Spleen (tissue), 11 donors: ENCODE measurements at regions not wholly inside any gene's neighbourhood (a gene's known extent, or its start where the extent isn't known, plus 50 kb on each side); places are given as distances from the start of the nearest gene placed in this dataset.

Experiments
- DNase-seq: peaks from one replicate; pipeline ENCODE4 v3.0.0-alpha.2; 2020
- H3K27ac ChIP-seq, 8 donors: fragments of 200-600 bp; sonication (generic) in 7 of 8; 1 replicate in 4 of 8; 2 replicates in 4 of 8; pipeline versions ENCODE4 v1.5.0 to v1.8.0; 2016 to 2021; ENCODE audit warnings: inconsistent platforms in 4 of 8, mild to moderate bottlenecking in 4 of 8, moderate library complexity in 1 of 8
- H3K27me3 ChIP-seq, 7 donors: fragments of 200-600 bp; sonication (generic) in 6 of 7; replicated peaks in 1 of 7; 1 replicate in 4 of 7; 2 replicates in 3 of 7; pipeline versions ENCODE4 v1.5.0 to v1.8.0; 2016 to 2021; ENCODE audit warnings: inconsistent platforms in 3 of 7, mild to moderate bottlenecking in 1 of 7
- H3K36me3 ChIP-seq, 6 donors: fragments of 200-600 bp; sonication (generic) in 5 of 6; 1 replicate in 4 of 6; 2 replicates in 2 of 6; pipeline versions ENCODE4 v1.5.0 to v1.8.0; 2016 to 2021; ENCODE audit warnings: inconsistent platforms in 2 of 6
- H3K4me1 ChIP-seq, 6 donors: fragments of 200-600 bp; sonication (generic) in 5 of 6; 1 replicate in 3 of 6; 2 replicates in 3 of 6; pipeline versions ENCODE4 v1.5.0 to v1.8.0; 2016 to 2021; ENCODE audit warnings: inconsistent platforms in 3 of 6
- H3K4me3 ChIP-seq, 8 donors: fragments of 200-600 bp; sonication (generic) in 7 of 8; 1 replicate in 4 of 8; 2 replicates in 4 of 8; pipeline versions ENCODE4 v1.5.0 to v1.8.0; 2016 to 2021; ENCODE audit warnings: inconsistent platforms in 4 of 8, mild to moderate bottlenecking in 4 of 8, moderate library complexity in 2 of 8
- H3K9me3 ChIP-seq, 8 donors: fragments of 200-600 bp; sonication (generic) in 7 of 8; 1 replicate in 4 of 8; 2 replicates in 4 of 8; pipeline versions ENCODE4 v1.5.0 to v1.8.0; 2016 to 2021; ENCODE audit warnings: inconsistent platforms in 4 of 8
- POLR2A ChIP-seq, 3 donors: fragments of 450-650 bp; IDR thresholded peaks; one replicate each; pipeline ENCODE4 v1.5.1; 2017; ENCODE audit warnings: antibody characterized with exemption in 3 of 3, mild to moderate bottlenecking in 1 of 3
- POLR2AphosphoS5 ChIP-seq, 3 donors: sonication (generic); formaldehyde crosslinking; IDR thresholded peaks; one replicate each; pipeline ENCODE4 v1.5.1; 2017; ENCODE audit warnings: antibody characterized with exemption in 3 of 3
- WGBS, 5 donors: extraction: QIAGEN DNeasy Blood & Tissue Kit in 3 of 5; methylation state at CpG; one replicate each; pipeline versions ENCODE4 v1.1.5 to v1.1.7; 2013 to 2018; 5-methylcytosine and 5-hydroxymethylcytosine counted together
- intact Hi-C: fragments of 100-400 bp; cut with DNase I; formaldehyde crosslinking; loops from one replicate; pipeline ENCODE4 v1.15.0; 2023; ENCODE audit warnings: low total_unique reads
- TF ChIP-seq, protein P1 (sequence below), 11 experiments: fragments of 200-600 bp in 7 of 11; fragments of 450-650 bp in 4 of 11; sonication (generic) in 4 of 11; IDR thresholded peaks in 8 of 11; conservative IDR thresholded peaks in 3 of 11; 1 replicate in 7 of 11; 2 replicates in 4 of 11; pipeline versions ENCODE4 v1.4.0 to v1.8.0; 2016 to 2021; ENCODE audit warnings: antibody characterized with exemption in 11 of 11, inconsistent platforms in 4 of 11, mild to moderate bottlenecking in 1 of 11
- donor health status: healthy with polysubstance abuse.
- donor health status: DM: no; HTN: no; CAD: no; lungs with moderate emphysema.
- donor health status: DM: no; HTN: no; CAD: no.
- donor health status: Bipolar disorder and iron deficiency.
- donor health status: healthy.
- donor health status: DM: no; HTN: no; CAD: no.
- donor health status: DM: yes; HTN: yes; CAD: no.

DNA sequence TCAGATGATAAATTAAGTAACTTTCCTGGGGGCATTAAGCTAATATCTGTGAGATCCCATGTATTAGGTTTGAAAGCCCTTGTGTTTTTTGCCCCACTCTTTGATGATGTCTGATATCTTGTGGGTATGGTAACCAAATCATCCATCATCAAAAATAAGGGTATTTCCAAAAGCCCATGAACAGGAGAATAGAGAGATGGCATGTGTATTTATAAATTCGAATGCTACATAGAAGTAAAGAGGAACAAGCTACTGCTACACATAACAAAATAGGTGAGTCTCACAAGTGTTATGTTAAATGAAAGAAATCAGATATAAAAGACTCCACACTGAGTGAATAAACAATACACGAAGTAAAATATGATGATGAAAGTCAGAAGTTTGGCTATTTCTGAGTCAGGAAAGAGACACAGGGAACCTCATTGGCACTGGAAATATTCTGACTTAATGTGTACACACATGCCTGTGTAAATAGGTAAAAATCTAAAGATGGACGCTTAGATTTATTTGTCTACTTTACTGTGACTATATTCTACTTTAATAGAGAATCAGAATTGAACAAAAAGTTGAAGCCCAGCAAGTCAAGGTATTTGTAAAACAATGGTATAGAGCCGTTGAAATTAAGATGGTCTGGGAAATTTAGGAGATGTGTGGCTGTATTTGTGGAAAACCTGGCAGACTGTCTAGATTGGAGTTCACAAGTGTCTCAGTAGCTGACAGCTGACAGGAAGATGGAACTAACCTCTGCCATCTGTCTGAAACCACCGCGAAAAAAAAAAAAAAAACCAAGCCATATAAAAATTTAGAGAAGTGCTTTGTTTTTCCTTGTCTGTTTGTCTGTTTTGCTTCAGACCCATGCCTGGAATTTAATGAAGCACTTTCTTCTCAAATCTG, 111.0 kb upstream of the TGFBR2 start:
- no peak for DNase-seq
- H3K27me3 ChIP-seq, result no peaks in the 10 kb centered on the region
- 37 to 50% (median 47%) methylated on average over 6 of the region's 6 CpGs for WGBS, 5 donors
- TF ChIP-seq, protein P1, sequence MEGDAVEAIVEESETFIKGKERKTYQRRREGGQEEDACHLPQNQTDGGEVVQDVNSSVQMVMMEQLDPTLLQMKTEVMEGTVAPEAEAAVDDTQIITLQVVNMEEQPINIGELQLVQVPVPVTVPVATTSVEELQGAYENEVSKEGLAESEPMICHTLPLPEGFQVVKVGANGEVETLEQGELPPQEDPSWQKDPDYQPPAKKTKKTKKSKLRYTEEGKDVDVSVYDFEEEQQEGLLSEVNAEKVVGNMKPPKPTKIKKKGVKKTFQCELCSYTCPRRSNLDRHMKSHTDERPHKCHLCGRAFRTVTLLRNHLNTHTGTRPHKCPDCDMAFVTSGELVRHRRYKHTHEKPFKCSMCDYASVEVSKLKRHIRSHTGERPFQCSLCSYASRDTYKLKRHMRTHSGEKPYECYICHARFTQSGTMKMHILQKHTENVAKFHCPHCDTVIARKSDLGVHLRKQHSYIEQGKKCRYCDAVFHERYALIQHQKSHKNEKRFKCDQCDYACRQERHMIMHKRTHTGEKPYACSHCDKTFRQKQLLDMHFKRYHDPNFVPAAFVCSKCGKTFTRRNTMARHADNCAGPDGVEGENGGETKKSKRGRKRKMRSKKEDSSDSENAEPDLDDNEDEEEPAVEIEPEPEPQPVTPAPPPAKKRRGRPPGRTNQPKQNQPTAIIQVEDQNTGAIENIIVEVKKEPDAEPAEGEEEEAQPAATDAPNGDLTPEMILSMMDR (IDR thresholded peaks at IDR 0.05 in 8 of 11, conservative IDR thresholded peaks at IDR 0.05 in 3 of 11), result no peak
- TF ChIP-seq POLR2AphosphoS5 (IDR thresholded peaks at IDR 0.05) (no peak), POLR2A (IDR thresholded peaks at IDR 0.05) (no peak)
- peaks cover 6 to 45% (median 24%) of the 10 kb centered on the region in 6 donors for H3K4me1 ChIP-seq
- intact Hi-C loops, result no loop called here
- peak overlapping the region in 2 of 8 donors; percentile 14 to 17 for H3K27ac ChIP-seq
- no peaks in the 10 kb centered on the region for H3K36me3 ChIP-seq
- H3K4me3 ChIP-seq, result no peak overlapping the region
- H3K9me3 ChIP-seq, result peaks cover 0 to under 1% (median 0%) of the 10 kb centered on the region in 8 donors

DNA sequence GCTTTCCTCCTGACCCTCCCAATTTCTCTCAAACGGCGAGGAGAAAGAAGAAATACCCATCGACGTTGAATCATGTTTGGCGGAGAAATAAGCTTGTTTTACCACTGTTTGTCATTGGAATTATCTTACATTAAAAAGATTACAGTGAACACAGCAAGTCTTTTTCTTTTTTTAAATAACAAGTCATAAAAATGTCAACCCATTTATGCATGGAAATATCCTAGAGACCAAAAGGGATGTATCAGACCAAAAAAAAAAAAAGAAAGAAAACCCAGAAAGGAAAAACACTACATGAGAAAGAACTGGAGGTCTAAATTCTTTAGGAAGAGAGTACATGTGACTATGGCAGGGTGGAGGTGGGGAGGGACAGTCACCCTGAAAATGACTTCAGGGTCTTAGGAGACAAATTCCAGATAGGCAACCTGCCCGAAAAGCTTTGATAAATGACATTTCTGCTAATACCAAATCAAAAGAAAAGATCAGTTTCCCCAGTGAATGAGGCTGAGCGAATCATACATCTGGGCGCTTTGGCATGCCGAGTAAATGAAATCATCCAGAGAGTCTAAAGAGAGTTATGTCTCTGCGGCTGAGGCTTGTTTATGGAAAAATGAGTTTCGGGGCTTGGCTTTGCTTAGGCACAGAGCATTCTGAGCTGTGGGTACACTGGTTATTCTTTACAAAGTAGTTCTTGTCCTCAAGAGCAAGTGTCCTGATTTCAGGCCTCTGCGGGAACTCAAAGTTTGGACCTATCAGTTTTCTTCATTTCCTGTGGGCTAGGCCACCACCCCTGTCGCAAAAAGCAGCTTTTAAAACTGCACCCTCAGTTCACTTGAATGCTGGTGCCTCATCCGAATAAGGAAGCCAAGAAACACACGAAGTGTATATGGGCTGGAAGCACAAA, 110.1 kb upstream of the TGFBR2 start:
- TF ChIP-seq, protein P1 (IDR thresholded peaks at IDR 0.05 in 8 of 11, conservative IDR thresholded peaks at IDR 0.05 in 3 of 11), result no peak
- no peak for TF ChIP-seq POLR2A (IDR thresholded peaks at IDR 0.05)
- no peak for TF ChIP-seq POLR2AphosphoS5 (IDR thresholded peaks at IDR 0.05)
- Histone ChIP-seq H3K27me3 (no peaks in the 10 kb centered on the region), H3K9me3 (no peaks in the 10 kb centered on the region), H3K4me3 (no peak overlapping the region), H3K36me3 (no peaks in the 10 kb centered on the region), H3K4me1 (peaks cover 6 to 54% (median 25%) of the 10 kb centered on the region in 6 donors), H3K27ac (peak overlapping the region in 6 of 8 donors; percentile 6 to 23 (median 16))
- DNase-seq, result no peak
- intact Hi-C loops, result no loop called here
- 67 to 79% (median 75%) methylated on average over 15 of the region's 15 CpGs for WGBS, 5 donors

DNA sequence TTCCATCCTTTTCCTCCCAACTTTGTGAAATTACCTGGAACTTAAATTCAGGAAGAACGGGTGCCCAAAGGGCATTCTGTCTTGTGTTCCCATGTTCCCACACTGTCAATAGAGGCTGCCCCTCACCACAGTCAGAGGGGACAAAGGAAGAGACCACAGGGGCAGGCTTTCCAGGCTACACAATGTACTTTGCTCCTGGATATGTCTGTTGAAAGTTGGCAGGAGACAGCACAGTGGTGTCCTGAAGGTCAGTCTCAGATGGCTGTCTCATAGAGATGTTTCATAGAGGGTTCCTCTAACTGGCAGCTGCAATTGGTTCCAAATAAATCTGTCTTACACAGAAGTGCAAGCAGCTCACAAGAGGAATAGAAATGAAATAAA, 107.8 kb upstream of the TGFBR2 start:
- Histone ChIP-seq H3K9me3 (no peaks in the 10 kb centered on the region), H3K27ac (no peak overlapping the region), H3K27me3 (no peaks in the 10 kb centered on the region), H3K4me1 (peaks cover 6 to 66% (median 32%) of the 10 kb centered on the region in 6 donors), H3K4me3 (no peak overlapping the region), H3K36me3 (no peaks in the 10 kb centered on the region)
- no peak for TF ChIP-seq POLR2A (IDR thresholded peaks at IDR 0.05)
- TF ChIP-seq POLR2AphosphoS5 (IDR thresholded peaks at IDR 0.05), result no peak
- TF ChIP-seq, protein P1 (IDR thresholded peaks at IDR 0.05 in 8 of 11, conservative IDR thresholded peaks at IDR 0.05 in 3 of 11), result no peak
- DNase-seq, result no peak
- WGBS, 5 donors, result 84 to 100% (median 94%) methylated on average over 1 of the region's 1 CpG
- intact Hi-C loops, result no loop called here
